AG09319 (cell line): ENCODE measurements at regions not wholly inside any gene's neighbourhood (a gene's known extent, or its start where the extent isn't known, plus 50 kb on each side); places are given as distances from the start of the nearest gene placed in this dataset.

Source experiments
- DNase-seq: peaks from one replicate; pipeline ENCODE4 v3.0.0-alpha.2; 2010; ENCODE audit warnings: low read depth; ENCODE audit errors: extremely low read depth
- CTCF ChIP-seq: IDR thresholded peaks from 2 replicates; pipeline ENCODE4 v1.5.1; 2011; ENCODE audit warnings: low read depth, mild to moderate bottlenecking, inconsistent platforms, low read length, moderate library complexity

GRCh38 chr5:120991569-120991968, 527.5 kb downstream of the PRR16 start:
- no peak for DNase-seq

DNA sequence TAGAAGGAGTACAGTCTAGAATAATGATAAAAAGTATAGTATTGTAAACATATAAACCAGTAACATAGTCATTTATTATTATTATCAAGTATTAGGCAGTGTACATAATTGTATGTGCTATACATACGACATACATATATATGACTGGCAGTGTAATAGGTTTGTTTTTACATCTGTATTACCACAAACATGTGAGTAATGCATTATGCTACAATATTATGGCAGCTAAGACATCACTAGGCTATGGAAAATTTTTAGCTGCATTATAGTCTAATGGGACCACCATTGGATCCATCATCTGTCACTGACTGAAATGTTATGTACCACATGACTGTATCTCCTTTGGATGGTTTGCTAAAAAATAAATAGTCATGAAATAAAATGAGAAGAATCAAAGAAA, 530.0 kb downstream of the PRR16 start:
- TF ChIP-seq CTCF, result no peak
- no peak for DNase-seq

More at GRCh38 chr5:120991569-120991968, 527.5 kb downstream of the PRR16 start:
- no peak for TF ChIP-seq CTCF

DNA sequence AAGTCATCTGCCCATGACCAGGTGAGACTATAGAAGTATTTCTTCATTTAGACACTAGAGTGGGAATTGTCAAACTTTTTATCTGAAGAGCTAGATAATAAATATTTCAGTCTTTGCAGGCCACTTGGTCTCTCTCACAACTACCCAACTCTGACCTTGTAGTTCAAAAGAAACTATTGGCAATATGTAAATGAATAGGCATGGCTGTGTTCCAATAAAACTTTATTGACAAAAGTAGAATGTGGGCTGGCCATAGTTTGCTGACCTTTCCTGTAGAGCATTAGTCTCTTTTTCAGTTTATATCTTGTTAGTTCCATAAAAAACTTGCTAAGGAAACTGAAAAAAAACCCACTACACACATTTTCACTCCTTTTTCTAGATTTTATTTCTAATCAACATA, 535.5 kb downstream of the PRR16 start:
- TF ChIP-seq CTCF, result no peak
- DNase-seq, result no peak

DNA sequence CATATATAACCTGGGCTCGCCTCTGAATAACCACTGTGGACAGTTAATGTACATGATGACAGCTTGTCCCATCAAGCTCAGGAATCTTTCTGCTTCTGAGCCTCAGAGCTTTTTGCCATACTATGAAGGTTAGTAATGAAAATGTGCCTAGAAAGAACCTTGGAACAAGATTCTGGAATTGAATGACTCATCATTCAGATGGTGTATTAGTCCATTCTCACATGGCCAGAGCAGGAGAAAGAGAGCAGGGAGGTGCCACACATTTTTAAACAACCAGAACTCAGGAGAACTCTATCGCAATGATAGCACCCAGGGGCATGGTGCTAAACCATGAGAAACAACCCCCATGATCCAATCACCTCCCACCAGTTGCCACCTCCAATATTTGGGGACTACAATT, 542.1 kb downstream of the PRR16 start:
- no peak for TF ChIP-seq CTCF
- no peak for DNase-seq

DNA sequence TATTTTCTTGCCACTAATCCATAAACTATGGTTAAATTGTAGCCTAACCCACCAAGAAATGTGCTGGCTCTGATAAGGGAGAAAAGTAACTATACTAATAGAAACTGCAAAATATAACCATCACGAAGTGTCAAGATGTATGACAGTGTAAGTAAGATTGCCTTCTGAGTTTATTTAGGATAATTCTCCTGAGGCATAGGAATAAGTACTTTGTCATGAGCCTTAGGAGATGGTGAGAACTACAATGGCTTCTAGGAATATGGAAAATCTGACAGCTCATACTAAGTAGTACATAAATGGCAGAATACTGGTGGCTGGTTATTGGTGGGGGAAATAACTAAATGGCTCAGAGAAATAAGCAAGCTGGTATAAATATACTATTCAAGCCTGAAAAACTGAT, 543.9 kb downstream of the PRR16 start:
- no peak for TF ChIP-seq CTCF
- DNase-seq, result no peak

DNA sequence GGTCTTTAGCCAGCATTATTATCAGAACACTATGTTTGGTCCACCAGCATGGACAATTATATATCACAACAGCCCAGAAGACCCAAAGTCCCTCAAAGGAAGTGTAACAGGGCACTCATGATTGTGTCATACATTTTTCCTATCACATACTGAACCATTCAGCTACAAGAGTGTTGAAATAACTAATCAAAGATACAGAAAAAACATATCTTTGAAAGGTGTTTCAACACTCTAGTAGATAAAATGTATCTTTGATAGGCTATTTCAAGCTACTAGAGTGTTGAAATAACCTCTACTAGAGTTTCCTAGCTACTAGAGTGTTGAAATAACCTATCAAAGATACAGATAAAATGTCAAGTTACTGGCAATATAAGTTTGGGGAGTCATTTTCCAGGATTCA, 545.0 kb downstream of the PRR16 start:
- no peak for TF ChIP-seq CTCF

GRCh38 chr5:121018004-121018403, 553.9 kb downstream of the PRR16 start:
- no peak for DNase-seq
- TF ChIP-seq CTCF, result no peak

More for the DNA sequence above, 545.0 kb downstream of the PRR16 start:
- DNase-seq, result no peak
